ENCODE measurements at regions not wholly inside any gene's neighbourhood (a gene's known extent, or its start where the extent isn't known, plus 50 kb on each side); places are given as distances from the start of the nearest gene placed in this dataset.

- ChIA-PET CTCF (no interaction called here), POLR2A (no interaction called here)
- H3K4me3 ChIP-seq (ENCODE audit: low read depth, low read length): no peak overlapping the region
- TF ChIP-seq CTCF (IDR thresholded peaks at IDR 0.05; ENCODE audit: insufficient read depth, low read length, missing control alignments): no peak
- DNase-seq (ENCODE audit: low read depth, low spot score): no peak
Observed at GRCh38 chr16:5882087-5882640, 784.6 kb upstream of the EEF2KMT start.

GRCh38 chr16:5875416-5875815, 777.8 kb upstream of the EEF2KMT start:
- no peak for TF ChIP-seq CTCF (IDR thresholded peaks at IDR 0.05; ENCODE audit: insufficient read depth, low read length, missing control alignments)
- POLR2A ChIA-PET: no interaction called here
- H3K4me3 ChIP-seq (ENCODE audit: low read depth, low read length): no peak overlapping the region
- CTCF ChIA-PET: no interaction called here
- DNase-seq (ENCODE audit: low read depth, low spot score): no peak

GRCh38 chr16:5874899-5875298, 777.3 kb upstream of the EEF2KMT start:
- TF ChIP-seq CTCF (IDR thresholded peaks at IDR 0.05; ENCODE audit: insufficient read depth, low read length, missing control alignments): no peak
- ChIA-PET POLR2A (no interaction called here), CTCF (no interaction called here)
- no peak for DNase-seq (ENCODE audit: low read depth, low spot score)
- no peak overlapping the region for H3K4me3 ChIP-seq (ENCODE audit: low read depth, low read length)

- no peak for TF ChIP-seq CTCF (IDR thresholded peaks at IDR 0.05; ENCODE audit: insufficient read depth, low read length, missing control alignments)
- ChIA-PET CTCF (no interaction called here), POLR2A (no interaction called here)
- DNase-seq (ENCODE audit: low read depth, low spot score): no peak
- H3K4me3 ChIP-seq (ENCODE audit: low read depth, low read length): no peak overlapping the region
Observed at GRCh38 chr16:5873221-5873620, 775.6 kb upstream of the EEF2KMT start.

GRCh38 chr16:5870886-5871691, 773.5 kb upstream of the EEF2KMT start:
- no peak for DNase-seq (ENCODE audit: low read depth, low spot score)
- POLR2A ChIA-PET: no interaction called here
- no peak for TF ChIP-seq CTCF (IDR thresholded peaks at IDR 0.05; ENCODE audit: insufficient read depth, low read length, missing control alignments)
- CTCF ChIA-PET: no interaction called here
- H3K4me3 ChIP-seq (ENCODE audit: low read depth, low read length): no peak overlapping the region

- ChIA-PET CTCF (no interaction called here), POLR2A (no interaction called here)
- no peak for TF ChIP-seq CTCF (IDR thresholded peaks at IDR 0.05; ENCODE audit: insufficient read depth, low read length, missing control alignments)
- DNase-seq (ENCODE audit: low read depth, low spot score): no peak
- H3K4me3 ChIP-seq (ENCODE audit: low read depth, low read length): no peak overlapping the region
Observed at GRCh38 chr16:5867250-5867649, 769.7 kb upstream of the EEF2KMT start.

Data from AG04449 (cell line).